Lung (tissue), 11 donors: ENCODE measurements at regions not wholly inside any gene's neighbourhood (a gene's known extent, or its start where the extent isn't known, plus 50 kb on each side); places are given as distances from the start of the nearest gene placed in this dataset.
A peak's percentile ranks its signal among the peaks of the same experiment; 100 is the strongest.

Experiments
- ATAC-seq: fragments of 200-7000 bp; cut with Tn5 transposase; one replicate; pipeline ENCODE4 v1.9.1; 2020; ENCODE audit warnings: moderate number of reproducible peaks; ENCODE audit not compliant: insufficient read depth, low FRiP score
- DNase-seq, 3 donors: peaks; one replicate each; pipeline ENCODE4 v3.0.0-alpha.2; 2013 to 2017
- H3K27ac ChIP-seq, 2 donors: one replicate each; pipeline ENCODE4 v1.5.1; 2013; ENCODE audit warnings: mild to moderate bottlenecking in 2 of 2, moderate library complexity in 2 of 2, control low read depth in 1 of 2, inconsistent platforms in 1 of 2, low read depth in 1 of 2, low read length in 1 of 2
- H3K27me3 ChIP-seq, 3 donors: one replicate each; pipeline ENCODE4 v1.5.1; 2013; ENCODE audit warnings: low read length in 2 of 3; ENCODE audit not compliant: control insufficient read depth in 3 of 3, insufficient read depth in 3 of 3
- H3K36me3 ChIP-seq, 4 donors: one replicate each; pipeline ENCODE4 v1.5.1; 2013; ENCODE audit warnings: low read length in 4 of 4, mild to moderate bottlenecking in 1 of 4, moderate library complexity in 1 of 4; ENCODE audit not compliant: control insufficient read depth in 4 of 4, insufficient read depth in 4 of 4
- H3K4me1 ChIP-seq, 5 donors: one replicate each; pipeline ENCODE4 v1.5.1; 2013; ENCODE audit warnings: low read length in 5 of 5, mild to moderate bottlenecking in 2 of 5, moderate library complexity in 1 of 5; ENCODE audit not compliant: control insufficient read depth in 5 of 5, insufficient read depth in 5 of 5
- H3K4me3 ChIP-seq: one replicate; pipeline ENCODE4 v1.5.1; 2013; ENCODE audit warnings: mild to moderate bottlenecking, control low read depth, moderate library complexity
- H3K9ac ChIP-seq, 2 donors: one replicate each; pipeline ENCODE4 v1.5.1; 2013; ENCODE audit warnings: low read length in 2 of 2, control low read depth in 1 of 2; ENCODE audit not compliant: insufficient read depth in 1 of 2
- H3K9me3 ChIP-seq, 4 donors: one replicate each; pipeline ENCODE4 v1.5.1; 2013; ENCODE audit warnings: low read length in 3 of 4, mild to moderate bottlenecking in 1 of 4, moderate library complexity in 1 of 4; ENCODE audit not compliant: control insufficient read depth in 4 of 4, insufficient read depth in 3 of 4
- WGBS, 2 donors: extraction: QIAGEN DNeasy Blood & Tissue Kit; methylation state at CpG; one replicate each; pipeline ENCODE4 v1.1.7; 2013; 5-methylcytosine and 5-hydroxymethylcytosine counted together
- TF ChIP-seq, protein P1 (sequence below): IDR thresholded peaks from 2 replicates; pipeline ENCODE4 v1.5.1; 2012; ENCODE audit warnings: mild to moderate bottlenecking; ENCODE audit errors: control extremely low read depth, extremely low read depth
- donor health status: control.
- donor health status: control.
- donor health status: Bipolar disorder and iron deficiency.
- donor health status: healthy.
- donor health status: DM: yes; HTN: yes; CAD: no.

DNA sequence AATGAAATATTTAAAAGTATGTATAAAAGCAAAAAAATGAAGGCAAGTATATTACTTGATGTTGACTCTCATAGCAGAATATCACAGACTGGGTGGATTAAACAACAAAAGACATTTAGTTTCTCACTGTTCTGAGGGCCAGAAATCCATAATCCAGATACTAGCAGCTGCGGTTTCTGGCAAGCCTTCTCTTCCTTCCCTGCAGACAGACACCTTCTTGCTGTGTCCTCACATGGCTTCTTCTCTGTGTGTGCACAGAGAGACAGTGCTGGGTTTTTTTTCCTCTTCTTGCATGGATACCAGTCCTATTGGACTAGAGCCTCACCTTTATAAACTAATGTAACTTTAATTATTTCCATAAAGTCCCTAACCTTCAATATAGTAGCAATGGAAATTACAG, 127.9 kb upstream of the AKR1E2 start:
- H3K9me3 ChIP-seq, result no peaks in the 10 kb centered on the region
- TF ChIP-seq, protein P1, sequence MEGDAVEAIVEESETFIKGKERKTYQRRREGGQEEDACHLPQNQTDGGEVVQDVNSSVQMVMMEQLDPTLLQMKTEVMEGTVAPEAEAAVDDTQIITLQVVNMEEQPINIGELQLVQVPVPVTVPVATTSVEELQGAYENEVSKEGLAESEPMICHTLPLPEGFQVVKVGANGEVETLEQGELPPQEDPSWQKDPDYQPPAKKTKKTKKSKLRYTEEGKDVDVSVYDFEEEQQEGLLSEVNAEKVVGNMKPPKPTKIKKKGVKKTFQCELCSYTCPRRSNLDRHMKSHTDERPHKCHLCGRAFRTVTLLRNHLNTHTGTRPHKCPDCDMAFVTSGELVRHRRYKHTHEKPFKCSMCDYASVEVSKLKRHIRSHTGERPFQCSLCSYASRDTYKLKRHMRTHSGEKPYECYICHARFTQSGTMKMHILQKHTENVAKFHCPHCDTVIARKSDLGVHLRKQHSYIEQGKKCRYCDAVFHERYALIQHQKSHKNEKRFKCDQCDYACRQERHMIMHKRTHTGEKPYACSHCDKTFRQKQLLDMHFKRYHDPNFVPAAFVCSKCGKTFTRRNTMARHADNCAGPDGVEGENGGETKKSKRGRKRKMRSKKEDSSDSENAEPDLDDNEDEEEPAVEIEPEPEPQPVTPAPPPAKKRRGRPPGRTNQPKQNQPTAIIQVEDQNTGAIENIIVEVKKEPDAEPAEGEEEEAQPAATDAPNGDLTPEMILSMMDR, result no peak
- no peaks in the 10 kb centered on the region for H3K27me3 ChIP-seq
- H3K27ac ChIP-seq, result no peak overlapping the region
- DNase-seq (peak in 2 of 3 donors; percentile 13 to 48), ATAC-seq (no peak)
- H3K36me3 ChIP-seq, result no peaks in the 10 kb centered on the region
- no peak overlapping the region for H3K9ac ChIP-seq
- WGBS, 2 donors, result 58 to 74% methylated on average over 1 of the region's 1 CpG
- no peak overlapping the region for H3K4me3 ChIP-seq
- peaks cover 0 to 1% (median 0%) of the 10 kb centered on the region in 5 donors for H3K4me1 ChIP-seq

- DNase-seq (no peak), ATAC-seq (no peak)
- Histone ChIP-seq H3K36me3 (no peaks in the 10 kb centered on the region), H3K27me3 (no peaks in the 10 kb centered on the region), H3K4me3 (no peak overlapping the region), H3K4me1 (peaks cover 0 to 1% (median 0%) of the 10 kb centered on the region in 5 donors), H3K27ac (no peak overlapping the region), H3K9me3 (no peaks in the 10 kb centered on the region), H3K9ac (no peak overlapping the region)
- 88 to 90% methylated on average over 3 of the region's 3 CpGs for WGBS, 2 donors
- TF ChIP-seq, protein P1, result no peak
These were observed 129.8 kb upstream of the AKR1E2 start for GRCh38 chr10:4696186-4696585.

DNA sequence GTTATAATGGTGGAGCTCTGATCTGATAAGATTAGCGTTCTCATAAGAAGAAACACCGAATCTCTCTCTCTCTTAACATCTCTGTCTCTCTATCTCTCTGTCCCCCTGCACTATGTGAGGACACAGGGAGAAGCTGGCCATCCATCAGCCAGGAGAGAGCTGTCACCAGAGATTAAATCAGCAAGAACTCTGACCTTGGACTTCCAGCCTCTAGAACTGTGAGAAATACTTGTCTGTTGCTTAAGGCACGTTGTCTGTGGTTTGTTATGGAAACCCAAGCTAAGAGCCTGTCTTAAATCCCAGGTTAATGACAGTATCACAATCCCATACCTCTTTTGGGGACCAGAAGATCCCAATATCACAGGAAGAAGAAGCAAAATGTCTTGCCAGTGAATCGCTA, 132.0 kb upstream of the AKR1E2 start:
- 85 to 97% methylated on average over 4 of the region's 4 CpGs for WGBS, 2 donors
- TF ChIP-seq, protein P1, result no peak
- Histone ChIP-seq H3K4me1 (no peaks in the 10 kb centered on the region), H3K27me3 (no peaks in the 10 kb centered on the region), H3K9ac (no peak overlapping the region), H3K36me3 (no peaks in the 10 kb centered on the region), H3K27ac (no peak overlapping the region), H3K4me3 (no peak overlapping the region), H3K9me3 (no peaks in the 10 kb centered on the region)
- ATAC-seq, result no peak
- DNase-seq, result no peak

GRCh38 chr10:4692206-4692605, 133.8 kb upstream of the AKR1E2 start:
- Histone ChIP-seq H3K27ac (no peak overlapping the region), H3K4me3 (no peak overlapping the region), H3K4me1 (no peaks in the 10 kb centered on the region), H3K9ac (no peak overlapping the region), H3K36me3 (no peaks in the 10 kb centered on the region), H3K9me3 (peaks cover 0 to 2% (median 0%) of the 10 kb centered on the region in 4 donors), H3K27me3 (no peaks in the 10 kb centered on the region)
- no peak for ATAC-seq
- WGBS, 2 donors, result 93 to 96% methylated on average over 2 of the region's 2 CpGs
- TF ChIP-seq, protein P1, result no peak
- no peak for DNase-seq
